Transverse colon (tissue), 3 donors: ENCODE measurements at regions not wholly inside any gene's neighbourhood (a gene's known extent, or its start where the extent isn't known, plus 50 kb on each side); places are given as distances from the start of the nearest gene placed in this dataset.

Experiments
- CTCF ChIP-seq, 5 experiments: fragments of 200-600 bp in 3 of 5; fragments of 450-650 bp in 2 of 5; sonication (generic) in 3 of 5; IDR thresholded peaks; 1 replicate in 2 of 5; 2 replicates in 3 of 5; pipeline ENCODE4 v1.5.1; 2016 to 2017; ENCODE audit warnings: antibody characterized with exemption in 5 of 5, inconsistent platforms in 3 of 5, mild to moderate bottlenecking in 2 of 5, moderate library complexity in 1 of 5
- EP300 ChIP-seq: sonication (generic); formaldehyde crosslinking; IDR thresholded peaks from one replicate; pipeline ENCODE4 v1.6.1; 2017; ENCODE audit warnings: antibody characterized with exemption, low read depth
- POLR2A ChIP-seq: fragments of 450-650 bp; IDR thresholded peaks from one replicate; pipeline ENCODE4 v1.6.1; 2016; ENCODE audit warnings: antibody characterized with exemption, mild to moderate bottlenecking, moderate library complexity

- no peak for TF ChIP-seq POLR2A
- TF ChIP-seq CTCF (IDR thresholded peaks at IDR 0.05), result no peak
- no peak for TF ChIP-seq EP300
Measured at GRCh38 chr7:7127773-7128172, 54.6 kb upstream of the C1GALT1 start.
